GM18511 (cell line): ENCODE measurements at regions not wholly inside any gene's neighbourhood (a gene's known extent, or its start where the extent isn't known, plus 50 kb on each side); places are given as distances from the start of the nearest gene placed in this dataset.

Source experiments
- ATAC-seq: cut with Tn5 transposase; IDR thresholded peaks from one replicate; pipeline ENCODE4 v1.9.1; 2021; ENCODE audit warnings: mild to moderate bottlenecking, moderate library complexity; ENCODE audit not compliant: unreplicated experiment

DNA sequence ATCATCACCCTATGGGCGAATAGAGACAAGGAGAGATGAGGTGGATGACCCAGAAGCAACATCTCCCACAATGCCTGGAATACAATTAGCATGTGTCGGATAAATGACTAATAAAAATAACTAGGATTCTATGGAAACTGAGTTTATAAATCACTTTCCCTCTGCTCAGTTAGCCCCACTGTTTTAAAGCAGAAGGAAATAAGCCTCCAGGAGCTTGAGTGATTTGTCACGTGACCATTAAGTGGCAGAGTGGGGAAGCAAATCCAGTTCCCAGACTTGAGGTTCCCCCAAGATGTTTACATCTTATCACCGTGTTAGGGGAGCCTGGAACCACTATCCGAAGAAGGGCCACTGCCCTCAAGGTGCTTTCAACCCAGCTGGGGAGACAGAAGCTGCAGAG lies 136.5 kb upstream of the CCND2 start:
- no peak for ATAC-seq

DNA sequence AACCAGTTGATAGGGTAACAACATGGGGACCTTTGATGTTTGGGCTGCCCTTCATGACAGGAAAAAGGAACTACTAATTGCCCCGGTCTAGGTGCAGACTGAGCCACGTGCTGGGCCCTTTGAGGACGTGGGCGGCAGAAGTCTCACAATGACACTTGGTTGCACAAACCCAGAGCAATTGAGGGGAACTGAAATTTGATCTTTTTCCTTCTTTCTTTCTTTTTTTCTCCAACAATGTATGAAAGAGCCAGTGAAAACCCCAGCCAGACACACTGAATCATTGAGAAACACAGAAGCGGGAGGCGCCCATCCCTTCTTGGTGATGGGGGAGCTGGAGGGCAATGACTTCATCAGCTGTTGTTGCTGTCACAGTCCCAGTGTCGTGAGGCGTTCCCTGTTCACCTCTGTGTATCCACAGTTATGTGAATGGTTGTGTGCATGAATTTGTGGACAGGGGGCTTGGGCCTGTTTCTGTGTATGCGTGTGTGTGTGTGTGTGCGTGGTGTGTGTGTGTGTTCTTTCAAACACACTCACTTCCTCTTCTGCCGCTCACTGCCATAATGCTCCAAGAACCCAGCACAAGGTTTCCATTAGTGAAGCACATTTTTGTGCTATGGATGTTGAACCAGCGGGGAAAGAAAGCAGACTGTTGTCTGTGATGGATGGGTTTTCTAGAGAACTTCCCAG lies 137.5 kb upstream of the CCND2 start:
- peak; percentile 85 for ATAC-seq

DNA sequence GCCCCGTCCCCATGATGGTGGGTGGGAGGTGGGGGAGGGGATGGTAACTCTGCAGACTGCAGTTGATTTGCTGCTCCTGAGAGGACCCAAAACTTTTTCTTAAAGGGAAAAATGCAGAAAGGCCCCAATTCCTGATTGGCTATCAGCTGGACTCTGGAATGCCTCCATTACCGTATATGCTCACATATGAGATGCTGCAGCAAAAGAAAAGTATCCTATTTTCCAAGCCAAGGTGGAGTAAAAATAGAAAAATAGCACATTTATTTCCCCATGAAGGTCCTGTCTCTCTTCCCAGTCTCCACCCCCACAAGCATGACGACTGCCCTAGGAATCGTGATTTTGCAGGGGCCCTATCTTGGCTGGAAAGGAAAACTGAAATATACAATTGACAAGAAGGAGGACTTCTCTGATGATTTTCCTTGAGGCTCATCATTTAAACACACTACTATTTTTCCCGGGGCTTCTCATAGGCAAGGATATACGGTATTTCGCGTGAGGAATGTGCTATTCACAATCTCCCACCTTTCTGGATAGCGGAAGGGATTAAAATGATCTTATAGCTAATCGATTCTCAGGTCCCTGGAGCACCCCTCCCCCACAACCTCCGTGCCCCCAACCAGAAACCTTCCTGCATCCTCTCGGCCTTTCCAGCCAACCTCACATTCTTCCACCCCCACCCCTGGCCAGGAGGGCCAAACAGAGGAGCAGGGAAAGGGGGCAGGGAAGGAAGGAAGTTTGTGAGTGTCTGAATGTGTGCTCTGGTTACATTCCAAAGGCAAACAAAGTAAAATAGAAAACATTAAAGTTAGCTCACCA lies 138.9 kb upstream of the CCND2 start:
- ATAC-seq = no peak

DNA sequence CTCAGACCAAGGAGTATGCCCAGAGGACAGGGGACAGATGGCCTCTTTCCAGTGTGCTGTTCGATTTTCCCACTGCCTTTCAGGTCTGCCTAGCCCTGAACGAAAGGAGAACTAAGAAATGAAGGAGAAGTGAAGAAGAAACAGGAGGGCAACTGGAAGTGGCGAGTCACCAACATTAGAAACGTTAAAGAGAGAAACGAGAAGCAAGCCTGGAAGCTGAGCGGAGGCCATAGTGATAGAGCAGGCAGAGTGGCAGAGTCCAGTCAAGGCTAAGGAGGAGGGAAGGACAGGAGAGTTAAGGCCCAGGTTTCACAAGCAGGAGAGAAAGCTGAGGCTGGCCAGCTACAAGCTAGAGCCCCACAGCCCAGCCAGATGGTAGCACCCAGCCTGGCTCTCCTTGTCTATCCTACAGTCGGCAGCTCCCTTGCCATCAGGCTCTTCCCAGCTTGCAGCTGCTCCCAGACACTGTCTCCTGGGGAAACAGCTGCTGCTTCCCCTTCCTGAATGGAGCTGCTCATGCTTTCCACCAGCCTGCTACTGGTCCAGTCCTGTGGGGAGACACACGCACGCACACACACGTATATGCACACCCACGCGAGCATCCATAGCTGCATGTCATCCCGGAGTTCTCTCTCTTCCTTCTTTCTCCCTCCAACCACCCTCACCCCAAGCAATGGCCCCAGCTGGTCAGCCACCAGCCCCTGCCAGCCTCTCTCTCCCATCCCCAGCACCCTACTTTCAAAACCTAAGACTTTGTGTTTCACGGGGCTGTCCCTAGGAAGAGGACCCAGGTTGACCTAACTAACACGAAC lies 139.7 kb upstream of the CCND2 start:
- ATAC-seq = no peak

DNA sequence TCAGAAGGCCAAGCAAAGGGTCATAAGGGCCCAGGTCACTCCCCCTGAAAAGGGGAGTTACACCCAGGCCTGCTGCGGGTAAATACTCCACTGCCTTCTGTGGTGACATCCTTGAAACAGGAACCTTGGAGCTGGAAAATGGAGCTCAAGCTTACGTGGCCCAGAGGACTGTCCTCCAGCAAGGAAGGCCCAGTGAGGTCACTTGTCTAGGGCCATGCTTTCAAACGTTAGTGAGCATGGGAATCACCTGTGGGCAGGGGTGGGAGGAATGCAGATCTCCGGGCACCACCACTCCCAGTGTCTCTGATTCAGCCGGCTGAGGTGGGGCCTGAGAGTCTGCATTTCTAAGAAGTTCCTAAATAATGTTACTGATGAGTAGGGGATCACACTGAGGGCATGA lies 140.5 kb upstream of the CCND2 start:
- ATAC-seq = no peak

DNA sequence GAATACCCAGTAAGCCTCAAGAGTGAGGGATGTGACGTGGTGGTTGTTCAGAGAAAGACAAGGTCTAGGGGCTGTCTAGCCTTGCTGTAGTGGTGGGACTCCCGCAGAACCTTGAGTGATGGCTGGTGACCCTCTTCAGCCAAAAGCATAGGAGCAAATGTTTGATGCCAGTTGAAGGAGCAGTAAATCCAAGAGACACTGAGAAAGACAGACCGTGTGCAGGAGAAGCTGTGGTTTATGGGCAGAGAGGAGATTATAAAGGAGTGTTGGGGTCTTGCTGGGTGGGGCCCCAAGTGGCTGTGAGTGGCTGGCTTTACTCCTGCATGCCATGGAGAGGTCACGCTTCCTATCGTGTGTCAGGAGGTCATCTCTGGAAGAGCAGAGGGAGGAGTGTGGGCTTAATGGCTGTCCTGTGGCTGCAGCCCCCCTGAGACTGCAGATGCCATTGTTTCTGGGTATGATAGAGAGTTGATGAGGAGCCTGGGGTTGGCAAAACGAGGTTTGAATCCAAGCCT lies 152.0 kb upstream of the CCND2 start:
- no peak for ATAC-seq

DNA sequence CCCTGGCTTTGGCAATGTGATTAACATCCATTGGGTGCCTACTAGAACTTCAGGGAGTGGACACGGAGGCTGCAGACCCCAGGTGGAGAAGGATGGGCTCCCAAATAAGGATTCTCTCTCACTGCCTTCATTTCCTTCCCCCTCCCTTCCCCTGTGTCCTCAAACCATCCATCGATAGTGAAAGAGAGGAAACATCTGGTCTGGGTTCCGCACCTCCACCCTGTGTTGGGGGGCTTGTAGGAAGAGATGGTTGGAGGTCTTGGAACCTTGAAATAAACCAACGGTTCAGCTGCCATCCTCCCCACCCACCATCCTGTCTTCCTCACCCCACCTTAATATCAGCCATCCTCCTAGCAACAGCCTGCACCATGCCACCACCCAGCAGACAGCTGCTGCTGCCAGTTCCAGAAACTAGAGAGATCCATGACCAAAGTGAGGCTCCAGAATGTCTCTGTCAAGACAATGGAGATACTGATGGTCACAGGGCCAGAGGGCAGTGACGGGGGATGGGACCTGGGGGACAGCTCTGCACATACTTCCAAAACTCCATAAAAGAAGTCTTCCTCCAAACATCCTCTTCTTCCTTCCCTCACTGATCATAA lies 153.1 kb upstream of the CCND2 start:
- no peak for ATAC-seq

DNA sequence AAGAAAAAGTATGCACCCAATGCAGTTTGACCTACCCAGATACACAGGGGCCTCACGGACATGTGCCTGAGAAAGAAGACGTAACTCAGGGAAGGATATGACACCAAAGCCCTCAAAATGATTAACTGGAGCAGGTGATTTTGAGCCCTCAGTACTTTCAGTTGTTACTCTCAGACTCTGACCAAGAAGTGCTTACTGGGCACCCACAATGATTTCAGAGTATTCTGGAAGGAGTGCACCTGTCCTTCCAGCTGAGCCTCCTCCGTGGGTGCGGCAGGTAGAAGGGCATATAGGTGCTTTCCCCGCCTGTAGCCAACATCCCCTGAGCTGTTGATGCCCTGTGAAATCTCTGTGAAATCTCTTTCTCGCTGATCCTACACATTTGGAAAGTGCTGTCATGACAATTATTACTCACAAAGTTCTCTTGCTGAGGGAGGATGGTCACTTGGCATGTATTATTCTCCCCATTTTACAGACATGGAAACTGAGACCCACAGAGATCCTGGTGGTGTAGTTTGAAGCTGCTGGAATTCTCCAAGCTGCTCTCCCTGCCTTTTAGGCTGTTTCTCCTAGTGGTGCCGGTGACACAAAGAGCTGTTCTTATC lies 154.3 kb upstream of the CCND2 start:
- peak; percentile 85 for ATAC-seq

DNA sequence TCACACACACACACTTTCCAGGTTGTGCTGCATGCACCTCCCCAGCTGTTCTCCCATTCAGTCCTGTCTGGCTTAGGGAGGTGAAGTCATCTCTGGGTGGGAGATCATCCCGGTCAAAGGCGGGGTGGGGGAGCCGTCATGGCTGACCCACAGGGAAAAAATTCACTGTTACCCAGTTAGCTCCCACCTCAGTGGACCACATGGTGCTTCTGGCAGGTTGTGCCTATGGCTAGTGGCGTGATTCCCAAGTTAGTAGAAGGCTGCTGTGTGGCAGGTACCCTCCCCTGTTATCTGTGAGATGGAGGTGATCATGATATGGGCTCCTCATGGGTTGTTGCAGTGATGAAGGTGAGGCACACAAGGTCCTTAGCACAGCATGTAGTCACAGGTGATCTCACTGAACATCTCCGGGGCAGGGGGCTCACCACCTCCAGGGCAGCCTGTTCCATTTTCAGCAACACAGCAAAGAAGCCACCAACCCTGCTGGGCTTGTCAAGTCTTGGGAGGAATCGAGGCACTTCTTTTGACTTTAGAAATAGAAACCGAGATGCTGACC lies 154.9 kb upstream of the CCND2 start:
- peak; percentile 5 for ATAC-seq

DNA sequence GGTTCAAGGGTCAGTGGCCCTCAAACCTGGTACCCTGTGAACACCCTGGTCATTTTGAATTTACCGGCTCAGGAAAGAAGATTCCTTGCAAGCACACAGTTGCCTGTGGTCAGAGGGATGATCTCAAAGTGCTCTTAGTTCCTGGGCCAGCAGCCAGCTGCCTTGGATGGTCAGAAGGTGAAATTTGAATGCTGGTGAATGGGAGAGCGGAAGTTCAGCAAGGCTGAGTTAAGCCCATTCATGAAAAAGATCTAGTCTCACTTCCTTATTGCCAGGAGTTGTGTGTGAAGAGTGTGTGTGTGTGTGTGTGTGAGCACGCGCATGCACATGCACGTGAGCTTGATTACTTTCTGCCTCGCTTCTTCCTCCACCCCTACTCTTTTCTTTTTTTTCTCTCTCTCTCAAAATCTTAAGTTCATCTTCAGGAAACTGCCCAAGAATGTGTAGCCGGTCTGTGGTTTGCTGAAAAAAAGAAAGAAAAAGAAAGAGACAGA lies 155.5 kb upstream of the CCND2 start:
- ATAC-seq = peak; percentile 39

DNA sequence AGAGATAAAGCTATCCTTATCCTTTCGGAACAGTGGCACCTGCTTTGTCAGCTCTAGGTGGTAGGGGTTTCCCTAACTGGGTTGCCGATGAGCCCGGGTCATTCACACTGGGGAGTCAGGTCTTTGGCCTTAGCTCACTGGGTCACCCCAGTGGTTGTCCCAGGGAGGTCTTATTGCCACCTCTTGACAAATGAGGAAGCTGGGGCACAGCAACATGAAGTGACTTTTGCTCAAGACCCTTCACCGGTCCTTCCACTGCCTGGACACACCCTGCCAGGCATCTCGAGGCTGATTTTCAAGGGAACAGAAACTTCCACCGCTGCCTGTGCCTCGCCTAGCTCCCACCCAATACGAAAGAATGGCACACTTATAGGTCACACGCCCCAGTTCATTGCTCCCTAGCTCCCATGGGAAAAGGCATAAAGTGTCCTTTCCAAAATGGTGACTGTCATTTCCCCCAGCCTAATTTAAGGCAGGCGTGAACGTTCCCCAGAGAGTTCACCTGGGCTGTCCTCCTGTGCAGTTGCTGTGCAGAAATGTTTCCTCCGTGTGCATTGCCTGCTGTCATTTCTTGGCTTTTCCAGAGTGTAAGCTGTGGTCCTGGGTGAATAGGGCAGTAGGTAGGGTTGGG lies 156.1 kb upstream of the CCND2 start:
- ATAC-seq = peak; percentile 2

DNA sequence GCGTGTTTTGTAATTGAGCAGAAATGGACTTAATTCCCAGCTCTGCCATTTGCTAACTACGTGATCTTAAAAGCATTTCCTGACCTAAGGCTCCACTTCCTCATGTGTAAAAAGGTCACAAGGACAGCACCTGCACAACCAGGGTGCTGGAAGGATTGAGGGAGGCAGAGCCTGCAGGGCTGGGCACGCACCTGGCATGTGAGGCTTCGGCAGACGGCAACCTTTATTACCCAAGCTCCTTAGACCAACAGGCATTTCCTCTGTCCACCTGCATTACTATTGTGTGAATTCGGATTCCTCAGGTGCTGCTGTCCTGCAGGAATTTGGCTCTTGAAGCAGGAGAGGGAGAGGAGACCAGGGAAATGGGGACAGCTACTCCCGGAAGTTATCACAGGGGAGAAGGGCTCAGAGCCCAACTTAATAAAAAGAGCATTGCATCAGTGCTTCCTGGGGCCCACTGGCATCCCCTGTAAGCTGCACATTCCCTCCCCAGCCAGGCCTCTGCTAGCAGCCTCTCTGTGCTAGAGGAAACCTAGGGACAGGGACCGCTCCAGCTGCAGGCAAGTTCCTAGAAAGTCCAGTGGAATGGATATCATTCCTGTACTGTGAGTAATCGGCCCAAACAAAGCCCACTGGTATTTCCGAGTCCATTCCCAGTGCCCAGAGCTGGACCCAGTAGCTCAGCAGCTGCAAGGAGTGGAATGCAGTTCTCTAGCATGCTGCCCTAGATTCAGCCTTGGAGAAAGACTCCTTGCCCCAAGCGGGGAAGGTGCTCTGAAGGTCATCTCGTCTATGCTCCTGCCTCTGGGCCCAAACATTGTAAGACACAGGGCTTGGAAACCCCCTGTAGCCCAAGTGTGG lies 157.1 kb upstream of the CCND2 start:
- no peak for ATAC-seq

DNA sequence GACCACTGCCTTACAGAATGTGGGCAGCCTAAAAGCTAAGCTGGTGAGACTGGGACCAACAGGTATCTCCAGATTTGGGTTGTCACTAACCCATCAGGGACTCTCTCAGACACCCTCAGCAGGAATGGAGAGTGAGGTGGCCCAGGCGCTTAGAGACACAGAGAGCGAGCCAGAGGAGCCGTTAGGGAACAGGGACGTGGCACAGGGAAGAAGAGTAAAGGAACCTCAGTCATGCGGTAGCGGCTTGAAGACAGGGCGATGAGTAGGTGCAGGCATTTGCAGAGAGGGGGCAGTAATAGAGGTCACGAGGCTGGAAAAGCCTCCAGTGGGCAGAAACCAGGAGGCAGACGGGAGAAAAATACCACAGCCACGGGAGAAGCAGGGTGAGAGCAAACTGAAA lies 158.0 kb upstream of the CCND2 start:
- ATAC-seq = no peak

DNA sequence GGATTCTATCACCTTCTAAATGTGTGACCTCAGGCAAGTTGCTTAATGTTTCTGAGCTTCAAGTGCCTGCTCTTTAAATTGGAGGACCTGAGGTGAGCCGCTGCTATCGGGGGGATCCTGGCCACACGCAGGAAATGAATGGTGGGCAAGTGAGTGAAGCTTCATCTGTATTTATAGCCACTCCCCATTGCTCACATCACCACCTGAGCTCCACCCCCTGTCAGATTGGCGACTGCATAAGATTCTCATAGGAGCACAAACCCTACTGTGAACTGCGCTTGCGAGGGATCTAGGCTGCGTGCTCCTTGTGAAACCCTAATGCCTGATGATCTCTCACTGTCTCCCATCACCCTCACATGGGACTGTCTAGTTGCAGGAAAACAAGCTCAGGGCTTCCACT lies 158.6 kb upstream of the CCND2 start:
- ATAC-seq = no peak

DNA sequence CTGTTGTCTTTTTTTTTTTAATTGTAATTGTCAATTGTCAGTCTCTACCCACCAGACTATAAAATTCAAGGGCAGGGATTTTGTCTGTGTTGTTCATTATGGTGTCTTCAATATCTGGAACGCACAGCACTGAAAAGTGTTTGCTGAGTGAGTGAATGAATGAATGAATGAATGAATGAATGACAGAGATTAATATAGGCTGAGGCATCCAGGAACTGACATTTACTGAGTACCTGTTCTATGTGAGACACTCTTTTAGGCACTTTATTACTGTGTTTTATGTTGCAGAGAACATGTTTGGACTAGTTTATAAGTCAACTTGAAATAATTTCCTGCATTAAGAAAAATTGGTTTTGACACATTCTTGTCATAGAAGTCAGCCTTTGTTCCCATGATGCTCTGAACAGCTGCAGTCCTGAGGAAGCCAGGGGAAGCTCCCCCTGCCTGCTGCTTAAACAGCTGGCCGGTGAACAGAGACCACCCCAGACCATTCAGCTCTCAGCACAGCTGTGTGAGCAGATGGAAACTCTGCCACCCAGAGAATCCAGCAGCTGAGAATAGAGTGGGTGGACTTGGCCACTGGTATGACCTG lies 160.7 kb upstream of the CCND2 start:
- ATAC-seq = no peak

DNA sequence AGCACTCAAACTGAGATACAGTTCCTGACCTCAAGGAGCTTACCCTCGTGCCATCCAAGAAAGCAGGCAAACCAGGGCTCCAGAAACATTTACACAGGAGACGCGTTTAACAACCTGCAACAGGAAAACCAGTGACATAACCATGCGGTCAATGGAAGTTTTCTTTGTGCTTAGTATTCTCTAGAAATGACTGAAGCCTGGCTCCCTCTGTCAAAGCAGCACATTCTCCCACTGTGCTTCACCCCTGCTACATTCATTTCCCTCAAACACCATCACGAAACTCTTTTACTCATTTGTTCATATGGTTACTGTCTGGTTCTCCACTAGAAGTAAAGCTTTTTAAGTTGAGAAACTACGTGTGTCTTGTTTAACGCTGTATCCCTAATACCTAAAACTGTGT lies 161.3 kb upstream of the CCND2 start:
- no peak for ATAC-seq

DNA sequence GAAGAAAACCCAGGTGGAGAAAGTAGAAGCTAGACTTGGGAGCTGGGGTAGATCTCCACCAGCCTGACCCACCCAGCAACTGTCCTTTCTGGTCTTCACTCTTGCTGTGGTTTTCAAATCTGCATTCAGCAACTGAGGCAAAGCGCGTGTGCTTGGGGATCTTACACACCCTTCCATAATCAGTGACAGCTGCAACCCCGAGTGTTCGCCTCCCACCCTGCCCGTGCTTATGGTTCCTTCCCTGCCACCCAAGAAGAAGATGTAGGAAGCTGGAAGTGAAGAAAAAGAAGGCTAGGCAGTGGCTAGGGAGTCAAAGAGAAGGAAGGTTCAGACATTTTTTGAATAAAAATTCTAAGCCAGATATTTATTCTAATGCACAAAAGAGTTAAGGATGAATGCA lies 162.6 kb upstream of the CCND2 start:
- ATAC-seq = no peak

DNA sequence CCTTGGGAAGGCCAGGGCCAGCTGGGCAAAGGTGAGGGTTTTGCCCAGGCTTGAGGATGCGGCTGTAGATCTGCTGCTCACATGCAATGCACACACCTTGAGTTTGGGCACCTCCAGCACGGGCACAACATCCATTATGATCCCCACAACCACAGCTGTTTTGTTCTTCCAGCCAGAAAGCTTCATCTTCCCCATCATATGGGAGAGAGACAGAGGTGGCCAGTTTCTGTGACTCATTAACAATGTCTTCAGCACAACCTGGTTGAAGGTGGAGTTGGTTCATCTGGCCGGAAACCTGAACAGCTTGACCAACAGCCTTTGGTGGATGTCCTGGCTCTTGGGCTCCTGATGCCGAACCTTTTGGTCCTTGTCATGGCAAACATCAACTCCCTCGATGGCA lies 163.7 kb upstream of the CCND2 start:
- no peak for ATAC-seq
